DMS153 treated with DMSO at 0.1 percent for 48 hours (cell line): ENCODE measurements at regions not wholly inside any gene's neighbourhood (a gene's known extent, or its start where the extent isn't known, plus 50 kb on each side); places are given as distances from the start of the nearest gene placed in this dataset.
"Not testable (repeated sequence)": the region's sequence is repeated elsewhere in the genome, so short reads cannot be mapped to it uniquely, and the experiment has no call there.

ENCODE experiments used
- DNase-seq: peaks from one replicate; lab custom pipeline; 2025; ENCODE audit not compliant: unreplicated experiment; lab: John Stamatoyannopoulos, UW

DNA sequence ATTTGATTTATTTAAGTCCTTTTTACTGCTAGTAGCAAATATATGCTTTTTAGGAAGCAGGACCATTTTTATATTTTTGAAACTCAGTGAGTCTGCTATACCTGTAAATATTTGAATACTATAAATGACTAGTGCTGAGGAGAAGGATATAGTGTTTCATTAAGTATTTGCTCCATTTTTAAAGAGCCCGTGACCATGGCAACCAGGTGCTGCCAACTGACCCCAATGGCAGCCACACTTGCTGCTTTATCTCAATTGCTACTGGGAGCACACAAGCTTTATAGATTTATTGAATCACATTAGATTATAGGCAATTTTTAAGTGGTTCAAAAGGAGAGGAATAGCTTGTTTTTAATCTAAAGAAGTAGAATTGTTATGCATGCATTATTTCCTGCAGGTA lies 142.0 kb downstream of the SCG2 start:
- DNase-seq, result peak; percentile 67

DNA sequence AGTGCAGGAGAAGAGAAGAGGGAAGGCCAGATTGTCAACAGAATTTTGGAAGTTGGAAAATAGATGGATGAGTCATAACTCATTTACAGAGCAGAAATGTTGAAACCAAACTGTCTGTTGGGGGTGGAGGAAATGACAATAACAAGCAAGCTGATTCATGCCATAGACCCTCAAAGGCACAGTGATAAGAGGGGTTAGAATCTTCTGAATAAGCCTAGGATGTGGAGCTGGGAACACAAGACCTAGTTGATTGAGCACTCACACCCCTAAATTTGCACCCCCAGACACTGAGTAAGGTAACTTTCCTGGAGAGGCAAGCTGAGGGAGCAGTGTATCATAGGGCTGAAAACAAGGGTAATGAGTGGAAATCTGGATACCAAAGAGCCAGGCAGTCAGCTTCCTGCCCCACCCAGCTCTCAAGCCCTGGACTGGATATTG lies 141.4 kb downstream of the SCG2 start:
- DNase-seq, result peak; percentile 73

DNA sequence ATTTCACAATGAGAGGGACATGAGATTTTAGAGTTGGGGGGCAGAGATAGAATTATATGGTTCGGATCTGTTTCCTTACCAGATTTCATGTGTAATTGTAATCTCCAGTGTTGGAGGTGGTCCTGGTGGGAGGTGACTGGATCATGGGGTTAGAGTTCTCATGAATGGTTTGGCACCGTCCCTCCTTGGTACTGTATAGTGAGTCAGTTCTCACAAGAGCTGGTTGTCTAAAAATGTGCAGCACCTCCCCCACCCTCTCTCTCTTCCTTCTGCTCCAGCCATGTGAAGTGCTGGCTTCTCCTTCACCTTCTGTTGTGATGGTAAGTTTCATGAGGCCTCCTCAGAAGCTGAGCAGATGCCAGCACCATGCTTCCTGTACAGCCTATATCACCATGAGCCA lies 138.1 kb downstream of the SCG2 start:
- DNase-seq, result no peak

DNA sequence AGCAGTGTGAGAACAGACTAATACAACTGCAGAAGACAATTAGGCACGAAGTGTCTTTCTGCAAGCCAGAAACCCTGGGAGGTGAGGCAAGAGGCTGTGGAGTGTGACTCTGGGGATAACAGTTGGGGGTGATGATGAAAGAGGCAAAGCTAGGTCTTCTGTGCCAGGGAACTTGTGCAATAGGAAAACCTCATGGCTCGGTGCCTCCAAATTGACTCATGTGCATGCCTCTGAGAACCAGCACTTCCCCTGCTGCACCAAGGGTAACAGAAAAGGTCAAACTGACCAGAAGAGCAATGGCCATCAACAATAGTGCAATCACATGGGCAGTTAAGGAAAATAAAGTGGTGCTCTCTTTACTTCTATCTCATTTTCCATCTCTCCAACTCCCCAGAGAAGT lies 136.4 kb downstream of the SCG2 start:
- DNase-seq, result no peak

DNA sequence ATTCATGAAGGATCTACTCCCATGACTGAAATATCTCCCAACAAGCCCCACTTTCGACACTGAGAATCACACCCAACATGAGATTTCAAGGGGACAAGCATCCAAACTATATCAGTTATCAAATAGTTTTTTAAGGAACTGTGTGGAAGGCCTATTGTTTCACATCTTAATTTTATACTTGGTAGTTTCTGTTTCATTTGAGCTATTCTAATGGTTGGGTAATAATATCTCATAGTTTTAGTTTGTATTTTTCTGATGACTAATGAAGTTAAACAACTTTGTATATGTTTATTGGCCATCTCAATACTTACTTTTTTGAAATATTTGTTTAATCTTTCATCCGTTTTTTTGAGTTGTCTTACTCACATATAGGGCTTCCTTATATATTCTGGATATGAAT lies 135.0 kb downstream of the SCG2 start:
- no peak for DNase-seq

DNA sequence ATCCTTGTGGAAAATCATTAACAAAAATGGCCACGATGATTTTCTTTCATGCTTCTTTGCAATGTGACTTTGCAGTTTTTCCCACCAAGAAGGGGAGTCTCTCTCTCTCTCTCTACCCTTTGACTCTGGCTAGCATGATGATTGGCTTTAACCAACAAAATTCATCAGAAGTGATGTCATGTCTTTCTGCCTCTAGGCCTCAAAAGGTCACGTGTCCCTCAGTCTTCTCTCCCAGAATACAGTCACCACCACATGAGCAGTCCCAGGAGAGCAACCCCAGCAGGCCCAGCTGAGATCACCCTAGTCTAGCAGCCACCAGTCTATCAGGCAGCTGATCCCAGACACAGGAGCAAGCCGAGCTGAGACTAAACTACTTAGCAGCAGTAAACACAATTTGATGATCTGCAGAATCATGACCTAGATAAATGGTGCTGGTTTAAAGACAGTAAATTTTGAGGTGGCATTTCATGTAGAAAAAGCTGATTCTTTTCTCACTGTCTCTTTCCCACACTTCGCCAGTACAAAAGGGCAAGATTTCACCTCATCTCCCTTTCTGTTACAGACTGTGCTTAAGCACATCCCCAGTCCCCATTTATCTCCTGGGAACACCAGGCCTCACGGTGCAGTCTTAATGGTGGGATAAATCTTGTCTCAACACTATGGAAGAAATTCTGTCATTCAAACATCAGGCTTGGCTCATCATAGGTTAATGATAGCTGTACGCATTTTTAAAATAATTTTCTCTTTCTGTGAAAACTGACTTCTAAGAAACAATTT lies 132.7 kb downstream of the SCG2 start:
- DNase-seq, result no peak

DNA sequence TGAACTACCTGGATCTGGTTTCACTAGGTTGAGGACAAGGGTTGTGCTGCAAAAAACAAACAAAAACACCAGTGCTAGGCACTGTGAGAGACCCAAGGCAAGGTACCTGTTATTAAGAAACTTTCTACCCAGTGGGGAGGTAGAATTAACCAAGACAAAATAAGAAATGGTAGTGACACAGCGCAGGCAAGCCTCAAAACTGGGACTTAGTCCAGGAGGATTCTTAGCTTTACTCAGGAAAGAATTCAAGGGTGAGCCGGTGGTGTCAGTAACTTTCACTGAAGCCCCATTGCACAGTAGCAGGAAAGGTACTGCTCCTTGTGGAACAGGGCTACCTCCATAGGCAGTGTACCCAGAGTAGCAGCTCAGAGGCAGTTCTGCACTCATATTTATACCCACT lies 131.6 kb downstream of the SCG2 start:
- DNase-seq, result no peak

DNA sequence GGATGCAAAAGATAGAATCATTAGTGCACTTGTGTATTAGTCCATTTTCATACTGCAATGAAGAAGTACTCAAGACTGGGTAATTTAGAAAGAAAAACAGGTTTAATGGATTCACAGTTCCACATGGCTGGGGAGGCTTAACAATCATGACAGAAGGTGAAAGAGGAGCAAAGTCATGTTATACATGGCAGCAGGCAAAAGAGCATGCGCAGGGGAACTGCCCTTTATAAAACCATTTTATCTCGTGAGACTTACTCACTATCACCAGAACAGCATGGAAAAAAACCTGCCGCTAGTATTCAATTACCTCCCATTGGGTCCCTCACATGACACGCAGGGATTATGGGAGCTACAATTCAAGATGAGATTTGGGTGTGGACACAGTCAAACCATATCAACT lies 129.4 kb downstream of the SCG2 start:
- no peak for DNase-seq

DNA sequence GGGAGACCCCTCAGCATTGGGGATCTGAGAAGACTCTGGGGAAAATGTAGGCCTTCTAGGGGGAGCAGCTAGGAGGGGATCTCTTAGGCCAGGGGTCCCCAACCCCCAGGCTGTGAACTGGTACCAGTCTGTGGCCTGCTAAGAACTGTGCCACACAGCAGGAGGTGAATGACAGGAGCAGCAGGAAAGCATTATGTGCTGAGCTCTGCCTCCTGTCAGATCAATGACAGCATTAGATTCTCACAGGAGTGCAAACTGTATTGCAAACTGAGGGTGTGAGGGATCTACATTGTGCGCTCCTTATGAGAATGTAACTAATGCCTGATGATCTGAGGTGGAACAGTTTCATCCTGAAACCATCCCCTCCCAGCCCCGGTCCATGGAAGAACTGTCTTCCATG lies 127.3 kb downstream of the SCG2 start:
- no peak for DNase-seq

DNA sequence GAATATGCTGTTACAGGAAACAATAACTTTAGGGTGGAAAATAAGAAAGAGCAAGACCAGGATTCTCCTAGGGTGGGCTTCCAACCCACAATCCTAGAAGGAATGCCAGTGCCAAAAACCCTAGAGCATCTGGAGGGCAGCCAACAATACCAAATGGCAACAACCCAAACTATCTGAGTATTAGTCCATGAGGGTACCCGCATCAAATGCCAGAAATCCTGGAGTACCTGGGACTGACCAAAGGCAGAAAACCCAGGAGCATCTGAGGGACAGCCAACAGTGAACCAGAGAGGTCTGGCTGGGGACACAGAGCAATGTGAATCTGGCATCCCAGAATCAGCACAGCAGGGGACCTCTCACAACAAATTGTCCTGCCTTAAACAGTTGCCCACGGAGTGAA lies 126.3 kb downstream of the SCG2 start:
- no peak for DNase-seq

DNA sequence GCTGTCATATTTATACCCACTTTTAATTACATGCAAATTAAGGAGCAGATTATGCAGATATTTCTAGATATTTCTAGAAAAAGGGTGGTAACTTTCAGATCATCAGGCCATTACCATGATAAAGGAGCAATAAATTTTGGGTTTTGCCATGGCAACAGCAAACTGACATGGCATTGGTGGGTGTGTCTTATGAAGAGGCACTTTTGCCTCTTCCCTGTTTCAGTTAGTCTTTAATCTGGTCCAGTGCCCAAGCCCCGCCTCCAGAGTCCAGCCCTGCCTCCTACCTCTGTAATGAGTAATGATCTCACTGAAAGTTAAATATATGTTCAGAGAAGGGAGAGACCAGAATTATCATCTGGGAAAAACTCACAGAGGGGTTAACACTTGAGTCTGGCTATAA lies 124.8 kb downstream of the SCG2 start:
- no peak for DNase-seq

DNA sequence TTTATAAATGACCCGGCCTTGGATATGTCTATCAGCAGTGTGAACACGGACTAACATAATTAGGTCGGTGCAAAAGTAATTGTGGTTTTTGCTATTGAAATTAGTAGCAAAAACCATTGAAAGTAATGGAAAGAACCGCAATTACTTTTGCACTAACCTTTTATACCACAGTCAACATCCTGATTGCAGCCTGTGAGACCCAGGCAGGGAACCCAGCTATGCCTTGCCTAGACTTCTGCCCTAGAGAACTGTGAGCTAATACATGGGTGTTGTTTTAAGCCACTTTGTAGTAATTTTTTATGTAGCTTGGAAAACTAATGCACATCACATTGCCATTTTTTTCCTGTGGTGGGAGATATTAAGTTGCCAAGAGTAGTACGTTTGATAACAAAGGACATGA lies 120.7 kb downstream of the SCG2 start:
- DNase-seq, result no peak

DNA sequence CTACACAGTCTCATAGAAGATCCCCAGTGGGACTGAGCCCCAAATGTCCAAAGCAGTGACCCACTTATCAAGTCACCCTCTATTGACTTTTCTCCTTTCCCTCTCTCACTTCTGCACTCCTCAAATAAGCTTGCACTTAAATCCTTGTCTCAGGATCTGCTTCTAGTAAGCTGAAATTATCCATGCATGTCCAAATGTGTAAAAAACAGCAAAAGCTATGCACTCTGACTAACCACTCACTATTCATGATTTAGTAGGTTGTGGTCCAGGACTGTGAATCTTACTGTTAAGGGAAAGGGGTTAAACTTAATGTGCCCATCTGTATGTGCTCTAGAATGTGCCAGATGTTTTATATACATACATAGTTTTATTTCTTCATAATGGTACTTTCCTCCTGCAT lies 115.4 kb downstream of the SCG2 start:
- no peak for DNase-seq

DNA sequence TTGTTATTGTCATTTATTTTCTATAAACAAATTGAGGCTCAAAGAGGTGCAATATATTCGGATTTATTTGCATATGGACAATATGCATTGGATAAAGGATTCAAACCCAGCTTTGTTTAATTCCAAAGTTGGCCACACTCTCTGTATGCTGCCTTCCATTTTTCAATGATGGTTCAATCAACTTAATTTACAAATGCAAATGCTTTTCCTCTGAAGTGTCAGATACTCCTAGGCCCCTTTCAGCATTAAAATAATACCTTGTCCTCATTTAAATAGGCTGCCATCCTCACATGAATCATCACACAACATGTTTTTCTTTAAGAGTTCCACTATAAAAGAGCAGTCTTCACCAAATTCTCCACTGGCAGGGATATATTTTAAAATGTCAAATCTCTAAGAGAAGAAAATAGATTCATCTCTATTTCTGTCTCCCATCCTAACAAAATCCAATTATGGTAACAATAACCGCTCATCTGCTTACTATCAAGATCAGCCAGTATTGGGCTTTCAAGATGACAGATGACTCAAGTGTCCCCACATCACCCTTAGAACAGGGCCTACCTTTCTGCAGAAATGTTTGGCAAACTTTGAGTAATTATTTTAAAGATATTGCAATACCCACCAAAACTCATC lies 114.8 kb downstream of the SCG2 start:
- DNase-seq, result no peak

DNA sequence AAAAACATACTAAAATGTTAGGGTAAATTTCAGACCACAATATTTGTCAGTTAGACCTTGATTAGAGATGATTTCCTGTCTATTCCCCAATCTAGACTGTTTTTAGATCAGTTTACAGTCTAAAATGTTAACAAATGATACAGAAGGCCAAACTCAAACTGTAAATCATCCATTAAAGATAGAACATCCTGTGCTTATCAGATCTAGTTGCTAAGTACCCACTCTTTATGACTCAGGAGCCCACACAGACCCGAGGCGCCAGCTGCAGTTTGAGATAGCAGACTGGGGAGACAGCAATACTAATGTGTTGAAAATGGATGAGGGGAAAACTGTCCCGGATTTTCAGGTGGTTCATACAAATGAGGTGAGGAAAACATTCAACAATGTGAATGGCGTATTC lies 113.3 kb downstream of the SCG2 start:
- DNase-seq, result peak; percentile 94

DNA sequence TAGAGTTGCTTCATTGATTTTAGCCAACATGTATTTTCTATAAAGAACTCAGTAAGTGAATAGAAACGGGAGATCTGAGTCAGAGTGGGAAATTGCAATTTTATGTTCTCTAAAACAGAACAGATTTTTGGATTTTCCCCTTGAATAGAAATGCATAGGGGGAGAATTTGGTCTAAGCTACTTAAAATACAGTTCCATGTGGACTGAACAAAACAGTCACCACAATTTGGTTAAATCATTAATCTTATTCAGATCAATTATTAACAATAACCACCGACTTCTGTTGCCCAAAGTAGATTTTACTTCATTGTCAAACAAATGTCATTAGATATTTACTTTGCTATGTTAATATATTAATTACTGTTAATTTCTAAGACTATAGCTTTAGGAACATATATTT lies 107.7 kb downstream of the SCG2 start:
- no peak for DNase-seq

DNA sequence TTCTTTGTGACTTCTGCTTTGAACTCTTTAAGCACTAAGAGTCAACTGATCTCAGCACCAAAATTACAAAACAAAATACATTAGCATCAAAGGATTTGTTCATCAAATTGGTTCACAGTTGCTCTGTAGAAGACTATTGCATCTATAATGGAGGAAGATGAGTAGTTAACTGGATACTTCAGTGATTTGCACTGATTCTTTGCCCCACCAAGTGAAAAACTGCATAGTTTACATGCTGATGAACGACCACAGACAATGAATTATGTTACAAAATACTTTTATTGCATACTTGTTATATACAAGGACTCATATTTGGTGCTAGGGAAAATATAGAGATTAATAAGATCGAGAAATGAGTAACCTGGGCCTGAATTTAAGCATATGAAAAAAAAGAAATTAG lies 107.2 kb downstream of the SCG2 start:
- DNase-seq, result no peak

DNA sequence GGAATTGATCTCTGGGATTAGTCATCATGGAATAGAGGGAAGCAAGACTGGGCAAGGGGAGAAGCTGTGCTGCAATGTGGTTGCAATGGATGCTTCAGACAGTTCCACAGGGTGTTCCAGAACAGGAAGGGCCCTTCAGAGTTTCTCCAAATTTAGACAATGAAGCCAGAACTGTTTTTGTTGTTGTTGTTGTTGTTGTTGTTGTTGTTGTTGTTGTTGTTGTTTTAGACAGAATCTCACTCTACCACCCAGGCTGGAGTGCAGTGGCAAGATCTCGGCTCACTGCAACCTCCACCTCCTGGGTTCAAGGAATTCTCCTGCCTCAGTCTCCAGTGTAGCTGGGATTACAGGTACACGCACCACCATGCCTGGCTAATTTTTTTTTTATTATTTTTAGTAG lies 105.3 kb downstream of the SCG2 start:
- not testable (repeated sequence) for DNase-seq

DNA sequence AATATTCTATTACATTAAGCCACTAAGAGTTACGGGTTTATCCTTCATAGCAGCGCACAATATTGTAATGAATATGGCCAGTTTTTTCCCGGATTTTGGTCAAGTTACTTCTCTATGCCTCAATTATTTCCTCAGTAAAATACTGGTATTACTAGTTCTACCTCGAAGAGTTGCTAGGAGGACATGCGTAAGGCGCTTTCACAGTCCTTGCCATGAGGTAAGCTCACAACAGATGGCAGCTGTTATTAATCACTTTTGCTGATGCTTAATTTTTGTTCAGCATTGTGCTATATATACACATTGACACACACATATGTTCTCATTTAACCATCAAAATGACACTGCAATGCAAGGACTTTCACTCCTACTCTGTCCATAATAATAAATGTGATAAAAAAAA lies 101.5 kb downstream of the SCG2 start:
- DNase-seq, result no peak

DNA sequence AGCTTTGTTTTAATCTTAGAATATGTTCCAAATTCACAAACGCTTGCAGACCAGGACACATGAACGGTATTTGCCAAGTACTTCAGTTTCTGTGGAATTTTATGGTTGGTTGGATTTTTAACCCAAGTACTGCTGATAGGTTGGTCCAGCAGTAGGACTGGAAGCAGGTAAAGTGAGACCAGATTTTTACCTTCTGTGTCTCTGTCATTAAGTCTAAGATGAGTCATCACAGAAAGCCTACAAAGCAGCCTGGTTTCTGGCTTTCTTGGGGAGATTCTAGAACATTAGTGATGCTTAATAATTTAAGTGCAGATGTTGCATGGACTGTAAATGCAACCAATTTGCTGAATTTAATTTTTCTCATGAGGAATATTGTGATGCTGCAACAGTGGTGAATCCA lies 100.5 kb downstream of the SCG2 start:
- no peak for DNase-seq

DNA sequence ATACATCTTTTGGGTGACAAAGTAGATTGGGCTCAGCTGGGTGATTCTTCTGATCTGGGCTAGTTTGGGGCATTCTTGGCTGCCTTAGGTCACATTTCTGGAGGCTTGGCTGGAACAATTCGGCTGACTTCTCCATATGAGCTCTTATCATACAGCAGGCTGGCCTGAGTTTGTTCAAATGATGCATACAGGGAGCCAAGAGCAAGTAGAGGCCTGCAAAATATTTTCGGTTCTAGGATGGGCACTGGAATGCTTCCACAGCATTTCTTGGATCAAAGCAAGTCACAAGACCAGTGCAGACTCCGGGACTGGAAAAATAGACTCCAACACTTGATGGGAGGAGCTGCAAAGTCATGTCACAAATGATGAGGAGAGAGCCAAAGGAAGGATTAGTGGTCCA lies 98.4 kb downstream of the SCG2 start:
- DNase-seq, result no peak

DNA sequence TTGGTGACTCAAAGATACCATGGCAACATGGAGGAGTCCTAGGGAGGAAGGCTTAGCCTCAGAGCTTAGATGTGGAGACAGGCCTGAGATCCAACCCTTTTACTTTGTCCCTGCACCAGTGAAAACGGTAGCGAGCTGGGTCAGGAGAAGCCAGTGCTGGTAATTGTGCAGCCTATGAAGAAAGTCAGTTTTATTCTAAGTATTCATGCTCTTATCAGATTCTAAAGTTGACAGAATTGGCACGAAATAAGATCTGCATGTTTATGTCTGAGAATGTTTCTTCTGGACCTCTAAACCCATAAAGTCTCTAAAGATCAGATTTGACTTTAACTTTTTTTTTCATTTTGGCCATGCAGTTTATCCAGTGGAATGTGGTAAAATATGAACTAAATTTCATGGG lies 93.8 kb downstream of the SCG2 start:
- DNase-seq, result no peak

DNA sequence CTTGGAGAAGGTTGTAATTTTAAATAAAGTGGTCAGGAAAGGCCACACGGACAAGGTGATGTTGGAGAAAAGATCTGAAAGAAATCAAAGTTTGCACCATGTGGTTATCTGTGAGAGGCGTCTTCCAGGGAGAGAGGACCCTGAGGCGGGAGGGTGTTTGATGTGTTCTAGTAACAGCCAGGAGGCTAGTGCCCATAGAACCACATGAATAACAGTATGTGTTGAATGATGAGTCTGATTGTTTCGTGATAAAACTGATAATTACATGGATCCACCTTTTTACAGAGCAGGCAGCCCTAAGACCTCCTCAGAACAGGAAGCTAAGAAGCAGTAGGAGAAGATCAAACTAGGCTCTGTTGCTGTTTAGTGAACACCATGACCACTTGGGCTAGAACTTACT lies 91.4 kb downstream of the SCG2 start:
- DNase-seq, result no peak
